ENCODE measurements at regions not wholly inside any gene's neighbourhood (a gene's known extent, or its start where the extent isn't known, plus 50 kb on each side); places are given as distances from the start of the nearest gene placed in this dataset.

GRCh38 chr4:75110061-75110460 lies 177.1 kb downstream of the PARM1 start:
- no peaks in the 10 kb centered on the region for H3K27me3 ChIP-seq (ENCODE audit: control insufficient read depth in 1 of 2, insufficient read depth in 2 of 2, low read length in 2 of 2)
- H3K36me3 ChIP-seq (replicated peaks in 1 of 2; ENCODE audit: control insufficient read depth in 1 of 2, insufficient read depth in 2 of 2, low read length in 2 of 2) = no peaks in the 10 kb centered on the region
- H3K9ac ChIP-seq (ENCODE audit: insufficient read depth, low read depth, low read length) = no peak overlapping the region
- no peak for FAIRE-seq
- no peaks in the 10 kb centered on the region for H3K79me2 ChIP-seq (ENCODE audit: insufficient read depth, low read length)
- in situ Hi-C loops (cut with HindIII; ENCODE audit: extremely low pct_ligation_motif_present, low pct_unique_long_range_greater_than_20kb) = no loop called here
- H4K20me1 ChIP-seq (ENCODE audit: insufficient read depth, low read length) = no peaks in the 10 kb centered on the region
- ATAC-seq = no peak
- H2AFZ ChIP-seq (ENCODE audit: low read length) = no peak overlapping the region
- H3K9me3 ChIP-seq (ENCODE audit: low read length) = no peaks in the 10 kb centered on the region
- ChIA-PET CTCF (ENCODE audit: low intra/inter-chr PET ratio, low total read pairs) (no interaction called here), POLR2A (no interaction called here)
- H3K4me1 ChIP-seq (ENCODE audit: insufficient read depth, low read length) = no peaks in the 10 kb centered on the region
- no peak overlapping the region for H3K27ac ChIP-seq (ENCODE audit: extremely low read length, insufficient read depth, low read length)
- 0% methylated on average over 1 of the region's 3 CpGs for WGBS (ENCODE audit: low lambda C conversion rate)
- intact Hi-C loops (cut with micrococcal nuclease; ENCODE audit: unreplicated experiment) = no loop called here
- H3K4me3 ChIP-seq (replicated peaks in 1 of 3; ENCODE audit: insufficient read depth in 1 of 3, low read depth in 2 of 3, low read length in 3 of 3) = no peak overlapping the region
- DNase-seq (ENCODE audit: low spot score) = no peak
- no peak overlapping the region for H3K4me2 ChIP-seq (ENCODE audit: low read depth, low read length)
- BruUV-seq (replicated peaks) = no TSS peak
- TF ChIP-seq TEF (CRISPR knock-in tag; IDR thresholded peaks at IDR 0.05) = no peak

- BruUV-seq (replicated peaks) = no TSS peak
- Histone ChIP-seq H2AFZ (ENCODE audit: low read length) (no peak overlapping the region), H3K9me3 (ENCODE audit: low read length) (no peaks in the 10 kb centered on the region), H3K27ac (ENCODE audit: extremely low read length, insufficient read depth, low read length) (no peak overlapping the region), H3K4me1 (ENCODE audit: insufficient read depth, low read length) (no peaks in the 10 kb centered on the region), H4K20me1 (ENCODE audit: insufficient read depth, low read length) (no peaks in the 10 kb centered on the region), H3K9ac (ENCODE audit: insufficient read depth, low read depth, low read length) (no peak overlapping the region), H3K27me3 (ENCODE audit: control insufficient read depth in 1 of 2, insufficient read depth in 2 of 2, low read length in 2 of 2) (no peaks in the 10 kb centered on the region), H3K36me3 (replicated peaks in 1 of 2; ENCODE audit: control insufficient read depth in 1 of 2, insufficient read depth in 2 of 2, low read length in 2 of 2) (no peaks in the 10 kb centered on the region), H3K4me3 (replicated peaks in 1 of 3; ENCODE audit: insufficient read depth in 1 of 3, low read depth in 2 of 3, low read length in 3 of 3) (no peak overlapping the region), H3K4me2 (ENCODE audit: low read depth, low read length) (no peak overlapping the region), H3K79me2 (ENCODE audit: insufficient read depth, low read length) (no peaks in the 10 kb centered on the region)
- ChIA-PET CTCF (ENCODE audit: low intra/inter-chr PET ratio, low total read pairs) (no interaction called here), POLR2A (no interaction called here)
- intact Hi-C loops (cut with micrococcal nuclease; ENCODE audit: unreplicated experiment) = no loop called here
- no peak for FAIRE-seq
- no peak for ATAC-seq
- DNase-seq (ENCODE audit: low spot score) = no peak
- in situ Hi-C loops (cut with HindIII; ENCODE audit: extremely low pct_ligation_motif_present, low pct_unique_long_range_greater_than_20kb) = no loop called here
- TF ChIP-seq TP53 (CRISPR knock-in tag; conservative IDR thresholded peaks at IDR 0.05) (no peak), ZFP36L2 (CRISPR knock-in tag; IDR thresholded peaks at IDR 0.05) (no peak), ZBTB2 (CRISPR knock-in tag; IDR thresholded peaks at IDR 0.05; ENCODE audit: low read depth) (no peak), ZFYVE20 (CRISPR knock-in tag; IDR thresholded peaks at IDR 0.05; ENCODE audit: borderline replicate concordance, low read depth) (no peak), ZNF614 (CRISPR knock-in tag; IDR thresholded peaks at IDR 0.05; ENCODE audit: borderline replicate concordance) (no peak), AKNA (CRISPR knock-in tag; IDR thresholded peaks at IDR 0.05; ENCODE audit: borderline replicate concordance) (no peak), ZNF274 (CRISPR knock-in tag; IDR thresholded peaks at IDR 0.05) (no peak)
Measured at GRCh38 chr4:75107755-75108612, 175.1 kb downstream of the PARM1 start.
